SH-SY5Y (cell line): ENCODE measurements at regions not wholly inside any gene's neighbourhood (a gene's known extent, or its start where the extent isn't known, plus 50 kb on each side); places are given as distances from the start of the nearest gene placed in this dataset.

Experiments used
- GATA2 ChIP-seq: IDR thresholded peaks from 2 replicates; pipeline ENCODE4 v1.6.1; 2011; ENCODE audit warnings: mild to moderate bottlenecking, low read depth, low read length
- GATA3 ChIP-seq: IDR thresholded peaks from 2 replicates; pipeline ENCODE4 v1.6.1; 2011; ENCODE audit warnings: low read depth, mild to moderate bottlenecking, low read length, moderate library complexity

GRCh38 chr1:208985231-208985630 lies 598.3 kb upstream of the CAMK1G start:
- TF ChIP-seq GATA2 (no peak), GATA3 (no peak)
